DND-41 (cell line): ENCODE measurements at regions not wholly inside any gene's neighbourhood (a gene's known extent, or its start where the extent isn't known, plus 50 kb on each side); places are given as distances from the start of the nearest gene placed in this dataset.

Experiments used
- ATAC-seq: fragments of 200-7000 bp; cut with Tn5 transposase; 3 replicates; pipeline ENCODE4 v1.9.1; 2021; ENCODE audit warnings: low read depth; ENCODE audit not compliant: insufficient read depth
- DNase-seq: peaks from one replicate; pipeline ENCODE4 v3.0.0-alpha.2; 2020
- H2AFZ ChIP-seq: 2 replicates; pipeline ENCODE4 v1.6.0; 2012; ENCODE audit warnings: low read depth, low read length
- H3K27ac ChIP-seq: 2 replicates; pipeline ENCODE4 v1.5.1; 2012; ENCODE audit warnings: low read length, inconsistent platforms
- H3K27me3 ChIP-seq: fragments of 200-600 bp; sonication (generic); 2 replicates; pipeline ENCODE4 v1.6.0; 2012; ENCODE audit warnings: low read length, mild to moderate bottlenecking, inconsistent platforms; ENCODE audit not compliant: insufficient read depth, poor library complexity
- H3K36me3 ChIP-seq: 2 replicates; pipeline ENCODE4 v1.5.1; 2012; ENCODE audit warnings: low read length, inconsistent platforms; ENCODE audit not compliant: insufficient read depth
- H3K4me1 ChIP-seq: 2 replicates; pipeline ENCODE4 v1.5.1; 2012; ENCODE audit warnings: mild to moderate bottlenecking, low read length; ENCODE audit not compliant: insufficient read depth
- H3K4me2 ChIP-seq: 2 replicates; pipeline ENCODE4 v1.6.0; 2012; ENCODE audit warnings: mild to moderate bottlenecking, moderate library complexity, low read length, inconsistent platforms; ENCODE audit not compliant: insufficient read depth
- H3K4me3 ChIP-seq, 2 experiments: fragments of 200-600 bp in 1 of 2; shearing (Covaris generic) in 1 of 2; 2 replicates each; pipeline ENCODE4 v1.5.1; 2012 to 2016; ENCODE audit warnings: inconsistent platforms in 2 of 2, low read length in 2 of 2, mild to moderate bottlenecking in 2 of 2, low read depth in 1 of 2, moderate library complexity in 1 of 2
- H3K79me2 ChIP-seq: 2 replicates; pipeline ENCODE4 v1.6.0; 2012; ENCODE audit warnings: low read length, inconsistent platforms; ENCODE audit not compliant: insufficient read depth
- H3K9ac ChIP-seq: 2 replicates; pipeline ENCODE4 v1.6.0; 2012; ENCODE audit warnings: low read depth, mild to moderate bottlenecking, inconsistent platforms, low read length, moderate library complexity
- H3K9me3 ChIP-seq: 2 replicates; pipeline ENCODE4 v1.5.1; 2012; ENCODE audit warnings: low read length, moderate library complexity, mild to moderate bottlenecking, inconsistent platforms; ENCODE audit not compliant: insufficient read depth, severe bottlenecking
- H4K20me1 ChIP-seq: 2 replicates; pipeline ENCODE4 v1.6.0; 2012; ENCODE audit warnings: low read length; ENCODE audit not compliant: insufficient read depth
- EZH2 ChIP-seq: IDR thresholded peaks from 3 replicates; pipeline ENCODE4 v1.6.1; 2012; ENCODE audit warnings: borderline replicate concordance, low read depth, mild to moderate bottlenecking, moderate library complexity, low read length, inconsistent platforms; ENCODE audit not compliant: severe bottlenecking
- TF ChIP-seq, protein P1 (sequence below): IDR thresholded peaks from 2 replicates; pipeline ENCODE4 v1.5.1; 2012; ENCODE audit warnings: borderline replicate concordance, low read length, moderate library complexity, mild to moderate bottlenecking; ENCODE audit not compliant: poor library complexity, severe bottlenecking; ENCODE audit errors: extremely low read depth

DNA sequence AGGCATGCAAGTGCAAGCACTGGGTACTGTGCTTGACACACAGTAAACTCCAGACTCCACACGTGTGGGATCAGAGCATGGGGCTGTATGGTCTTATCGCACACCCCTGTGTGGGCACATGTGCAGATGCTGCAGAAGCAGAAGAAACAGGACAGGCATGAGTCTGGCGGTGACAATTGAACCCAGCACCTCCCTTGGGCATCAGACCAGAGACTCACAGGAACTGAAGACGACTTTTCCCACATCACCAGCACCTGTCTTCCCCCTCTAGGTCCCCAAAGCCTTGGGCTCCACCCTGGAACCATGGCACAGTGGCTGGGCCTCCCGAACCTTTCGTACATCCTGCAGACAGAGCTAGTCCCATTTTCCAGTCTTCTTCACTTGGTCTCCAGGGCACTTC lies 126.4 kb upstream of the CDH5 start:
- H3K4me2 ChIP-seq, result no peak overlapping the region
- no peak for TF ChIP-seq EZH2
- no peak overlapping the region for H3K9ac ChIP-seq
- H3K4me3 ChIP-seq, result no peak overlapping the region
- ATAC-seq, result no peak
- no peaks in the 10 kb centered on the region for H4K20me1 ChIP-seq
- H3K79me2 ChIP-seq, result no peaks in the 10 kb centered on the region
- H3K36me3 ChIP-seq, result no peaks in the 10 kb centered on the region
- H3K27me3 ChIP-seq, result no peaks in the 10 kb centered on the region
- H3K4me1 ChIP-seq, result no peaks in the 10 kb centered on the region
- DNase-seq, result no peak
- no peak overlapping the region for H3K27ac ChIP-seq
- no peak overlapping the region for H2AFZ ChIP-seq
- peaks cover 5% of the 10 kb centered on the region for H3K9me3 ChIP-seq

DNA sequence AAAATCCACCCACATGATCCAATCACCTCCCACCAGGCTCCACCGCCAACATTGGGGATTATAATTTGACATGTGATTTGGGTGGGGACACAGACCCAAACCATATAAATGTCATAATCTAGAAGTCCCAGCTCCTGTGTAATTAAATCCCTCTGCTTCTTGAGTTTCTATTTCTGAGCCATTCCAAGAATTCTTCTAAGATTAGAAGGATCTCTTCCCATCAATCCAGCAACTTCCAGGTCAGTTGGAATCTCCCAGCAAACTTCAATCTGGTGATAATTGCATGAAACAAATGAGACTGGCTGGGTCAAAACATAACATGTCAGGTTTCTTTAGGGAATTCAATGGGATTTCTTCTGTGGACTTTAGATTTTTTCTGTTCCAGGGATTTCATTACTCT lies 127.8 kb upstream of the CDH5 start:
- H3K9me3 ChIP-seq, result peaks cover 5% of the 10 kb centered on the region
- no peaks in the 10 kb centered on the region for H3K27me3 ChIP-seq
- no peaks in the 10 kb centered on the region for H4K20me1 ChIP-seq
- DNase-seq (no peak), ATAC-seq (no peak)
- H3K4me3 ChIP-seq, result no peak overlapping the region
- no peaks in the 10 kb centered on the region for H3K36me3 ChIP-seq
- no peak overlapping the region for H2AFZ ChIP-seq
- TF ChIP-seq, protein P1, sequence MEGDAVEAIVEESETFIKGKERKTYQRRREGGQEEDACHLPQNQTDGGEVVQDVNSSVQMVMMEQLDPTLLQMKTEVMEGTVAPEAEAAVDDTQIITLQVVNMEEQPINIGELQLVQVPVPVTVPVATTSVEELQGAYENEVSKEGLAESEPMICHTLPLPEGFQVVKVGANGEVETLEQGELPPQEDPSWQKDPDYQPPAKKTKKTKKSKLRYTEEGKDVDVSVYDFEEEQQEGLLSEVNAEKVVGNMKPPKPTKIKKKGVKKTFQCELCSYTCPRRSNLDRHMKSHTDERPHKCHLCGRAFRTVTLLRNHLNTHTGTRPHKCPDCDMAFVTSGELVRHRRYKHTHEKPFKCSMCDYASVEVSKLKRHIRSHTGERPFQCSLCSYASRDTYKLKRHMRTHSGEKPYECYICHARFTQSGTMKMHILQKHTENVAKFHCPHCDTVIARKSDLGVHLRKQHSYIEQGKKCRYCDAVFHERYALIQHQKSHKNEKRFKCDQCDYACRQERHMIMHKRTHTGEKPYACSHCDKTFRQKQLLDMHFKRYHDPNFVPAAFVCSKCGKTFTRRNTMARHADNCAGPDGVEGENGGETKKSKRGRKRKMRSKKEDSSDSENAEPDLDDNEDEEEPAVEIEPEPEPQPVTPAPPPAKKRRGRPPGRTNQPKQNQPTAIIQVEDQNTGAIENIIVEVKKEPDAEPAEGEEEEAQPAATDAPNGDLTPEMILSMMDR, result no peak
- TF ChIP-seq EZH2, result no peak
- no peaks in the 10 kb centered on the region for H3K79me2 ChIP-seq
- no peak overlapping the region for H3K9ac ChIP-seq
- no peaks in the 10 kb centered on the region for H3K4me1 ChIP-seq
- H3K27ac ChIP-seq, result no peak overlapping the region
- H3K4me2 ChIP-seq, result no peak overlapping the region

DNA sequence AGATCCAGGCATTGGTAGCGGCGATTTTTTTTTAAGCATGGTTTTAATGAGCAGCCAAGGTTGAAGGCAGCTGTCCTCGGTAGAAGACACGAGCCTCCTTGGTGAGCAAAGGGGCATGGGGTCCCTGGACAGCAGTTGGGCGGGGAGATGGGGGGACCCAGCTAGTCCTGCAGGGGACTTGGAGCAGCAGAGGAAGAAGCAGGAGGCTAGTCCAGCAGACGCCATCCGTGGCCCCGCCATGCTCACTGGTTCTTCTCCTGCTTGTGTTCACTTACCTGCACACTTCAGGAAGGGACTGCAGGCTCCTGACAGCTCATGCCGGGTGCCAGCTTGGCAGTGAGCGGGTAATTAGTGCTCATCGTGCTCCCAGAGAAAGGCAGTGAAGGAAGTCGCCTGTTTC lies 130.2 kb upstream of the CDH5 start:
- H3K27me3 ChIP-seq, result no peaks in the 10 kb centered on the region

DNA sequence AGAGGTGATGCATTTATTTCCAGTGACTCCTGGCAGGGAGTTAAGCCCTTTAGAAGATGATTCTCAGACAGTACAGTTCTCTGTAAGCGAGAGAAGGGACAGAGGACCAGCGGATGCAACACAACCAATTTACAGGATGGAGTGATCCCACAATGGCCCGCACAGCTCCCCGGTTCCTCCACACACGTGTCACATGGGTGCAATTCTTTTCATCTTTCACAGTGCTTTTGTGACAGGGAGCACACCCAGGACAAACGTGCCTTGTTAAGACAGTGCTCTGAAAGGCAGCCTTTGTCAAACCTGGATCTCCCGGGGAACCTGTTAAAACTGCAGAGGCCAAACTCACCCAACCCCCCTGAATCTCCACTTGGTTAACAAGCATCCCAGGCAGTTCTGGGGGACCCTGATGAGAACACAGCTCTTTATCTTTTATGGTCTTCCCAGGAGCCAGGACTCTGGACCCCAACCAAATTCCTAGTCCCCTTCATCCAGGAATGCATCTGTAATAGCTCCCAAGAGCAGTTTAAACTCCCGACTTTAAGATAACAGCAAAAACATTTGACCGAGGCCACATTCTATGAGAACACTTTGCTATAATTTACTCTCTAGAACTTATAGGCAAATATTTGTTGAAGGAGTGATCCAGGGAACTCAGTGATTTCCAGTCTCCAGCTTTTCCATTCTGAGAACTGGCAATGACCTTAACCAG lies 134.9 kb upstream of the CDH5 start:
- Histone ChIP-seq H3K4me3 (no peak overlapping the region), H2AFZ (no peak overlapping the region), H4K20me1 (no peaks in the 10 kb centered on the region), H3K36me3 (no peaks in the 10 kb centered on the region), H3K27ac (no peak overlapping the region), H3K4me2 (no peak overlapping the region), H3K79me2 (no peaks in the 10 kb centered on the region), H3K4me1 (peaks cover 16% of the 10 kb centered on the region), H3K27me3 (peaks cover 2% of the 10 kb centered on the region), H3K9me3 (no peaks in the 10 kb centered on the region), H3K9ac (no peak overlapping the region)
- ATAC-seq, result no peak
- TF ChIP-seq, protein P1, result no peak
- TF ChIP-seq EZH2, result no peak
- no peak for DNase-seq

More for the DNA sequence above, 130.2 kb upstream of the CDH5 start:
- H3K4me3 ChIP-seq, result no peak overlapping the region
- ATAC-seq, result no peak
- H3K4me1 ChIP-seq, result no peaks in the 10 kb centered on the region
- no peak overlapping the region for H3K9ac ChIP-seq
- no peak for DNase-seq
- no peak for TF ChIP-seq EZH2
- TF ChIP-seq, protein P1, result no peak
- H3K79me2 ChIP-seq, result no peaks in the 10 kb centered on the region
- no peak overlapping the region for H3K4me2 ChIP-seq
- no peaks in the 10 kb centered on the region for H3K36me3 ChIP-seq
- H2AFZ ChIP-seq, result no peak overlapping the region
- no peak overlapping the region for H3K27ac ChIP-seq
- peaks cover 5% of the 10 kb centered on the region for H3K9me3 ChIP-seq
- H4K20me1 ChIP-seq, result no peaks in the 10 kb centered on the region
